ENCODE measurements at regions not wholly inside any gene's neighbourhood (a gene's known extent, or its start where the extent isn't known, plus 50 kb on each side); places are given as distances from the start of the nearest gene placed in this dataset.

GRCh38 chr1:221794079-221794670, 52.3 kb upstream of the DUSP10 start:
- intact Hi-C loops (cut with micrococcal nuclease), result no loop called here
- no peaks in the 10 kb centered on the region for H3K36me3 ChIP-seq

GRCh38 chr1:221793439-221794078, 51.7 kb upstream of the DUSP10 start:
- H3K4me1 ChIP-seq, result no peaks in the 10 kb centered on the region
- H3K27ac ChIP-seq (replicated peaks), result no peak overlapping the region
- no peaks in the 10 kb centered on the region for H3K9me3 ChIP-seq (replicated peaks)
- no peaks in the 10 kb centered on the region for H3K27me3 ChIP-seq (ENCODE audit: low read depth)
- TF ChIP-seq CTCF (IDR thresholded peaks at IDR 0.05; ENCODE audit: borderline replicate concordance), result no peak
- no peaks in the 10 kb centered on the region for H3K36me3 ChIP-seq
- no peak overlapping the region for H3K4me3 ChIP-seq
- intact Hi-C loops (cut with micrococcal nuclease), result no loop called here
- DNase-seq, result no peak

More at GRCh38 chr1:221794079-221794670, 52.3 kb upstream of the DUSP10 start:
- Histone ChIP-seq H3K4me3 (no peak overlapping the region), H3K27ac (replicated peaks) (no peak overlapping the region), H3K27me3 (ENCODE audit: low read depth) (no peaks in the 10 kb centered on the region), H3K4me1 (no peaks in the 10 kb centered on the region), H3K9me3 (replicated peaks) (no peaks in the 10 kb centered on the region)
- DNase-seq, result no peak
- no peak for TF ChIP-seq CTCF (IDR thresholded peaks at IDR 0.05; ENCODE audit: borderline replicate concordance)

GRCh38 chr1:221791846-221792245, 50.0 kb upstream of the DUSP10 start:
- DNase-seq, result no peak
- no peak overlapping the region for H3K4me3 ChIP-seq
- H3K4me1 ChIP-seq, result no peaks in the 10 kb centered on the region
- intact Hi-C loops (cut with micrococcal nuclease), result no loop called here
- no peak for TF ChIP-seq CTCF (IDR thresholded peaks at IDR 0.05; ENCODE audit: borderline replicate concordance)
- no peak overlapping the region for H3K27ac ChIP-seq (replicated peaks)
- H3K27me3 ChIP-seq (ENCODE audit: low read depth), result no peaks in the 10 kb centered on the region
- H3K9me3 ChIP-seq (replicated peaks), result no peaks in the 10 kb centered on the region
- no peaks in the 10 kb centered on the region for H3K36me3 ChIP-seq
